Panc1 (cell line): ENCODE measurements at regions not wholly inside any gene's neighbourhood (a gene's known extent, or its start where the extent isn't known, plus 50 kb on each side); places are given as distances from the start of the nearest gene placed in this dataset.
"Not testable (repeated sequence)": the region's sequence is repeated elsewhere in the genome, so short reads cannot be mapped to it uniquely, and the experiment has no call there.

Source experiments
- ATAC-seq: fragments of 200-7000 bp; cut with Tn5 transposase; 2 replicates; pipeline ENCODE4 v1.9.1; 2020; ENCODE audit warnings: mild to moderate bottlenecking, moderate library complexity
- BruUV-seq: library from RNA; stranded (reverse); fragments of 400-500 nt; replicated peaks from 2 replicates; lab custom pipeline; 2021; lab: Mats Ljungman, UMichigan
- CTCF ChIA-PET: fragments of 300-600 bp; sonication (Branson Sonifier 250); formaldehyde crosslinking; loops from one replicate; lab custom pipeline; 2022; ENCODE audit warnings: antibody characterized with exemption; lab: Charles Lee
- POLR2A ChIA-PET: fragments of 300-600 bp; sonication (Branson Sonifier 250); formaldehyde crosslinking; loops from one replicate; lab custom pipeline; 2022; ENCODE audit warnings: antibody characterized with exemption; lab: Charles Lee
- DNase-seq: peaks from one replicate; pipeline ENCODE4 v3.0.0-alpha.2; 2010; ENCODE audit warnings: low read depth, low spot score
- H3K27ac ChIP-seq: 2 replicates; pipeline ENCODE4 v1.5.1; 2011; ENCODE audit warnings: mild to moderate bottlenecking, low read length, inconsistent platforms
- H3K27me3 ChIP-seq: fragments of 200-500 bp; sonication (Bioruptor generic); 2 replicates; pipeline ENCODE4 v1.6.0; 2014; ENCODE audit warnings: low read length, inconsistent platforms; ENCODE audit not compliant: control insufficient read depth, insufficient read depth
- H3K36me3 ChIP-seq: fragments of 200-500 bp; sonication (Bioruptor generic); 2 replicates; pipeline ENCODE4 v1.5.1; 2014; ENCODE audit warnings: inconsistent platforms, mild to moderate bottlenecking, low read length, moderate library complexity; ENCODE audit not compliant: control insufficient read depth, insufficient read depth
- H3K4me1 ChIP-seq: 2 replicates; pipeline ENCODE4 v1.5.1; 2011; ENCODE audit warnings: inconsistent platforms, mild to moderate bottlenecking, low read length, moderate library complexity; ENCODE audit not compliant: control insufficient read depth, insufficient read depth
- H3K4me3 ChIP-seq, 2 experiments: 2 replicates each; pipeline ENCODE4 v1.5.1; 2011 to 2012; ENCODE audit warnings: low read depth in 2 of 2, low read length in 2 of 2, mild to moderate bottlenecking in 2 of 2, inconsistent platforms in 1 of 2, moderate library complexity in 1 of 2
- H3K9me3 ChIP-seq: fragments of 200-500 bp; sonication (Bioruptor generic); 2 replicates; pipeline ENCODE4 v1.5.1; 2014; ENCODE audit warnings: low read depth, mild to moderate bottlenecking, inconsistent platforms, low read length, moderate library complexity; ENCODE audit not compliant: control insufficient read depth, insufficient read depth
- POLR2AphosphoS5 ChIP-seq: IDR thresholded peaks from 2 replicates; pipeline ENCODE4 v1.6.1; 2012; ENCODE audit warnings: mild to moderate bottlenecking, low read depth, low read length, moderate library complexity
- SIN3A ChIP-seq: IDR thresholded peaks from 2 replicates; pipeline ENCODE4 v1.6.1; 2012; ENCODE audit warnings: low read depth, mild to moderate bottlenecking, low read length, moderate library complexity, borderline replicate concordance; ENCODE audit not compliant: insufficient read depth
- TCF7L2 ChIP-seq: IDR thresholded peaks from 2 replicates; pipeline ENCODE4 v1.6.1; 2011; ENCODE audit warnings: mild to moderate bottlenecking, low read depth, low read length, inconsistent platforms
- in situ Hi-C: cut with HindIII; loops from 2 replicates; pipeline ENCODE4 v1.10.0; 2016; ENCODE audit warnings: low sequenced_read_pairs, low pct_unique_long_range_greater_than_20kb
- intact Hi-C: fragments of 100-400 bp; cut with micrococcal nuclease; formaldehyde crosslinking; loops from one replicate; pipeline ENCODE4 v1.10.0; 2022; ENCODE audit not compliant: unreplicated experiment
- TF ChIP-seq, protein P1 (sequence below): fragments of 450-650 bp; IDR thresholded peaks from 2 replicates; pipeline ENCODE4 v1.5.1; 2017; ENCODE audit warnings: mild to moderate bottlenecking
- TF ChIP-seq, protein P2 (sequence below), 2 experiments: IDR thresholded peaks; 2 replicates each; pipeline ENCODE4 v1.6.1; 2011 to 2012; ENCODE audit warnings: low read depth in 2 of 2, control low read depth in 1 of 2, low read length in 1 of 2, mild to moderate bottlenecking in 1 of 2, moderate library complexity in 1 of 2; ENCODE audit not compliant: insufficient read depth in 1 of 2

- Histone ChIP-seq H3K27ac (no peak overlapping the region), H3K9me3 (no peaks in the 10 kb centered on the region), H3K27me3 (peaks cover 15% of the 10 kb centered on the region), H3K4me1 (no peaks in the 10 kb centered on the region), H3K36me3 (no peaks in the 10 kb centered on the region), H3K4me3 (no peak overlapping the region)
- CTCF ChIA-PET = no interaction called here
- DNase-seq (no peak), ATAC-seq (no peak)
- intact Hi-C loops = no loop called here
- no TSS peak for BruUV-seq
- TF ChIP-seq TCF7L2 = no peak
- TF ChIP-seq SIN3A = no peak
- TF ChIP-seq, protein P1, sequence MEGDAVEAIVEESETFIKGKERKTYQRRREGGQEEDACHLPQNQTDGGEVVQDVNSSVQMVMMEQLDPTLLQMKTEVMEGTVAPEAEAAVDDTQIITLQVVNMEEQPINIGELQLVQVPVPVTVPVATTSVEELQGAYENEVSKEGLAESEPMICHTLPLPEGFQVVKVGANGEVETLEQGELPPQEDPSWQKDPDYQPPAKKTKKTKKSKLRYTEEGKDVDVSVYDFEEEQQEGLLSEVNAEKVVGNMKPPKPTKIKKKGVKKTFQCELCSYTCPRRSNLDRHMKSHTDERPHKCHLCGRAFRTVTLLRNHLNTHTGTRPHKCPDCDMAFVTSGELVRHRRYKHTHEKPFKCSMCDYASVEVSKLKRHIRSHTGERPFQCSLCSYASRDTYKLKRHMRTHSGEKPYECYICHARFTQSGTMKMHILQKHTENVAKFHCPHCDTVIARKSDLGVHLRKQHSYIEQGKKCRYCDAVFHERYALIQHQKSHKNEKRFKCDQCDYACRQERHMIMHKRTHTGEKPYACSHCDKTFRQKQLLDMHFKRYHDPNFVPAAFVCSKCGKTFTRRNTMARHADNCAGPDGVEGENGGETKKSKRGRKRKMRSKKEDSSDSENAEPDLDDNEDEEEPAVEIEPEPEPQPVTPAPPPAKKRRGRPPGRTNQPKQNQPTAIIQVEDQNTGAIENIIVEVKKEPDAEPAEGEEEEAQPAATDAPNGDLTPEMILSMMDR = no peak
- no peak for TF ChIP-seq POLR2AphosphoS5
- TF ChIP-seq, protein P2, sequence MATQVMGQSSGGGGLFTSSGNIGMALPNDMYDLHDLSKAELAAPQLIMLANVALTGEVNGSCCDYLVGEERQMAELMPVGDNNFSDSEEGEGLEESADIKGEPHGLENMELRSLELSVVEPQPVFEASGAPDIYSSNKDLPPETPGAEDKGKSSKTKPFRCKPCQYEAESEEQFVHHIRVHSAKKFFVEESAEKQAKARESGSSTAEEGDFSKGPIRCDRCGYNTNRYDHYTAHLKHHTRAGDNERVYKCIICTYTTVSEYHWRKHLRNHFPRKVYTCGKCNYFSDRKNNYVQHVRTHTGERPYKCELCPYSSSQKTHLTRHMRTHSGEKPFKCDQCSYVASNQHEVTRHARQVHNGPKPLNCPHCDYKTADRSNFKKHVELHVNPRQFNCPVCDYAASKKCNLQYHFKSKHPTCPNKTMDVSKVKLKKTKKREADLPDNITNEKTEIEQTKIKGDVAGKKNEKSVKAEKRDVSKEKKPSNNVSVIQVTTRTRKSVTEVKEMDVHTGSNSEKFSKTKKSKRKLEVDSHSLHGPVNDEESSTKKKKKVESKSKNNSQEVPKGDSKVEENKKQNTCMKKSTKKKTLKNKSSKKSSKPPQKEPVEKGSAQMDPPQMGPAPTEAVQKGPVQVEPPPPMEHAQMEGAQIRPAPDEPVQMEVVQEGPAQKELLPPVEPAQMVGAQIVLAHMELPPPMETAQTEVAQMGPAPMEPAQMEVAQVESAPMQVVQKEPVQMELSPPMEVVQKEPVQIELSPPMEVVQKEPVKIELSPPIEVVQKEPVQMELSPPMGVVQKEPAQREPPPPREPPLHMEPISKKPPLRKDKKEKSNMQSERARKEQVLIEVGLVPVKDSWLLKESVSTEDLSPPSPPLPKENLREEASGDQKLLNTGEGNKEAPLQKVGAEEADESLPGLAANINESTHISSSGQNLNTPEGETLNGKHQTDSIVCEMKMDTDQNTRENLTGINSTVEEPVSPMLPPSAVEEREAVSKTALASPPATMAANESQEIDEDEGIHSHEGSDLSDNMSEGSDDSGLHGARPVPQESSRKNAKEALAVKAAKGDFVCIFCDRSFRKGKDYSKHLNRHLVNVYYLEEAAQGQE (IDR thresholded peaks at IDR 0.05; ENCODE audit: insufficient read depth in 1 of 2, low read depth in 2 of 2, low read length in 1 of 2) = no peak
- POLR2A ChIA-PET = no interaction called here
- in situ Hi-C loops = no loop called here
Measured at GRCh38 chr16:22653876-22654275, 143.2 kb downstream of the NPIPB5 start.

- H3K4me1 ChIP-seq, H3K9me3 ChIP-seq, H3K4me3 ChIP-seq, intact Hi-C loops, in situ Hi-C loops, DNase-seq, BruUV-seq, POLR2A ChIA-PET, H3K36me3 ChIP-seq, ATAC-seq, CTCF ChIA-PET, H3K27ac ChIP-seq: not testable (repeated sequence)
- peaks cover 16% of the 10 kb centered on the region for H3K27me3 ChIP-seq
Measured at GRCh38 chr16:22656573-22656972, 145.9 kb downstream of the NPIPB5 start.

DNA sequence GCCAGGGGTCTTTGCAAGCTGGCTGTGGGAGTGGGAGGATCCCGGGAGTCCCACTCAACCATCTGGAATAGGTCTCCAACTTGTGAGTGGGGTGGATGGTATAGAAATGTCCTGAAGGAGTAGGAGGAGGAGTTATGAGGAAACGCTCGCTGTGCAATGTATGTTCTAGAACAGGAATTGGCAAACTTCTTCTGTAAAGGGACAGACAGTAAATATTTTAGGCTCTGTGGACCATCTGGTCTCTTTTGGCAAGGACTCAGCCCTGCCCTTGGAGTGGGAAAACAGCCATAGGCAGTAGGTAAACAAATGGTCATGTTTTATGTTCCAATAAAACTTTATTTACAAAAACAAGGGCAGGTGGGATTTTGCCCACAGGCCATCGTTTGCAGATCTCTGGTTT is 149.2 kb downstream of the NPIPB5 start:
- intact Hi-C loops = loop anchor here (2.0 kb wide), 1 partner anchor 35 kb away; no protein-coding TSS in a partner anchor
- Histone ChIP-seq H3K4me1 (no peaks in the 10 kb centered on the region), H3K9me3 (no peaks in the 10 kb centered on the region), H3K27me3 (peaks cover 21% of the 10 kb centered on the region), H3K27ac (no peak overlapping the region), H3K36me3 (no peaks in the 10 kb centered on the region), H3K4me3 (no peak overlapping the region)
- ATAC-seq (no peak), DNase-seq (no peak)
- ChIA-PET POLR2A (no interaction called here), CTCF (no interaction called here)
- in situ Hi-C loops = no loop called here
- no peak for TF ChIP-seq POLR2AphosphoS5
- no peak for TF ChIP-seq SIN3A
- no peak for TF ChIP-seq TCF7L2
- TF ChIP-seq, protein P1 = no peak
- TF ChIP-seq, protein P2 (IDR thresholded peaks at IDR 0.05; ENCODE audit: insufficient read depth in 1 of 2, low read depth in 2 of 2, low read length in 1 of 2) = no peak
- no TSS peak for BruUV-seq
